Right lobe of liver (tissue), 4 donors: ENCODE measurements at regions not wholly inside any gene's neighbourhood (a gene's known extent, or its start where the extent isn't known, plus 50 kb on each side); places are given as distances from the start of the nearest gene placed in this dataset.

ENCODE experiments used
- POLR2A ChIP-seq: fragments of 450-650 bp; IDR thresholded peaks from one replicate; pipeline ENCODE4 v1.6.1; 2017; ENCODE audit warnings: antibody characterized with exemption, mild to moderate bottlenecking
- TF ChIP-seq, protein P1 (sequence below), 4 donors: fragments of 200-600 bp in 3 of 4; fragments of 450-650 bp in 1 of 4; IDR thresholded peaks; one replicate each; pipeline versions ENCODE4 v1.5.1 to v1.8.0; 2016 to 2022; ENCODE audit warnings: antibody characterized with exemption in 4 of 4, mild to moderate bottlenecking in 2 of 4
- donor health status: DM: no; HTN: no; CAD: no.
- donor health status: DM: no; HTN: no; CAD: no.
- donor health status: DM: no; HTN: yes; CAD: no.

DNA sequence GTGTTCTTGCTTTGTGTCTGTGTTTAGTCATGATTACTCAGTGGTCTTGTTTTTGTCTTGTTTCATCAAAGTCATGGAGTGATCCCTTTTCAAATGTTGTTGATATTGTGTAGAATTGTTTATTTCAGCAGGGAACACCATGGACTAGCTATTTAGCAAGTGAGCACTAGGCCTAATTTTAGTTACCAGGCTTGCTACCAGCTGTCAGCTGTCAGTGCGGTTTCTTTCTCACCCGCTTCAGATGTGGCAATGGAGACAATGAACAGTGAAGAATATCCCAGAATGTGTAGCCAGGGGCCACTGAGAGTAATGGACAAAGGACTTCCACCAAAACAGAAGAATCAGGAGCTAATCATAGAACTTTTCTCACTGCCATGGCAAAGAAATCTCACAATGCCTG lies 432.8 kb upstream of the FMR1 start:
- TF ChIP-seq, protein P1, sequence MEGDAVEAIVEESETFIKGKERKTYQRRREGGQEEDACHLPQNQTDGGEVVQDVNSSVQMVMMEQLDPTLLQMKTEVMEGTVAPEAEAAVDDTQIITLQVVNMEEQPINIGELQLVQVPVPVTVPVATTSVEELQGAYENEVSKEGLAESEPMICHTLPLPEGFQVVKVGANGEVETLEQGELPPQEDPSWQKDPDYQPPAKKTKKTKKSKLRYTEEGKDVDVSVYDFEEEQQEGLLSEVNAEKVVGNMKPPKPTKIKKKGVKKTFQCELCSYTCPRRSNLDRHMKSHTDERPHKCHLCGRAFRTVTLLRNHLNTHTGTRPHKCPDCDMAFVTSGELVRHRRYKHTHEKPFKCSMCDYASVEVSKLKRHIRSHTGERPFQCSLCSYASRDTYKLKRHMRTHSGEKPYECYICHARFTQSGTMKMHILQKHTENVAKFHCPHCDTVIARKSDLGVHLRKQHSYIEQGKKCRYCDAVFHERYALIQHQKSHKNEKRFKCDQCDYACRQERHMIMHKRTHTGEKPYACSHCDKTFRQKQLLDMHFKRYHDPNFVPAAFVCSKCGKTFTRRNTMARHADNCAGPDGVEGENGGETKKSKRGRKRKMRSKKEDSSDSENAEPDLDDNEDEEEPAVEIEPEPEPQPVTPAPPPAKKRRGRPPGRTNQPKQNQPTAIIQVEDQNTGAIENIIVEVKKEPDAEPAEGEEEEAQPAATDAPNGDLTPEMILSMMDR (IDR thresholded peaks at IDR 0.05) = no peak
- no peak for TF ChIP-seq POLR2A
